Fibroblast of pulmonary artery (primary cell): ENCODE measurements at regions not wholly inside any gene's neighbourhood (a gene's known extent, or its start where the extent isn't known, plus 50 kb on each side); places are given as distances from the start of the nearest gene placed in this dataset.
A peak's percentile ranks its signal among the peaks of the same experiment; 100 is the strongest.

Experiments
- DNase-seq: peaks from one replicate; pipeline ENCODE4 v3.0.0-alpha.2; 2010; ENCODE audit warnings: low read depth
- H3K4me3 ChIP-seq: replicated peaks from 2 replicates; pipeline ENCODE4 v1.5.1; 2011; ENCODE audit warnings: low read depth, mild to moderate bottlenecking, control low read depth, low read length, moderate library complexity
- CTCF ChIP-seq: IDR thresholded peaks from 2 replicates; pipeline ENCODE4 v1.5.1; 2011; ENCODE audit warnings: mild to moderate bottlenecking, control low read depth, low read length, inconsistent platforms; ENCODE audit errors: missing control alignments

DNA sequence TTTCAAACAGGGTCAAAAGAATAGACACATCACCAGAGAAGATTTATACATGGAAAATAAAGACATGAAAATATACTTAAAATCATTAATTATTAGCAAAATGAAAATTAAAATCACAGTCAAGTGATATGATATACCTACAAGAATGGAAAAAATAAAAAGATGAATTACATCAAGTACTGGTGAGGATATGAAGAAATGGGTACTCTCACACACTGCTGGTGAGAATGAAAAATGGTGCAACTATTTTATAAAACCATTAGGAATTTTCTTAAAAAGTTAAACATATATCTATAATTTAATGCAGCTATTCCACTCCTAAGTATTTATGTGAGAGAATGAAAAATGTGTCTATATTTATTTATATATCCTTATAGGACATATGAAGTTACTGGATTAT, 136.3 kb upstream of the GRIK2 start:
- no peak overlapping the region for H3K4me3 ChIP-seq
- no peak for TF ChIP-seq CTCF
- DNase-seq = no peak

DNA sequence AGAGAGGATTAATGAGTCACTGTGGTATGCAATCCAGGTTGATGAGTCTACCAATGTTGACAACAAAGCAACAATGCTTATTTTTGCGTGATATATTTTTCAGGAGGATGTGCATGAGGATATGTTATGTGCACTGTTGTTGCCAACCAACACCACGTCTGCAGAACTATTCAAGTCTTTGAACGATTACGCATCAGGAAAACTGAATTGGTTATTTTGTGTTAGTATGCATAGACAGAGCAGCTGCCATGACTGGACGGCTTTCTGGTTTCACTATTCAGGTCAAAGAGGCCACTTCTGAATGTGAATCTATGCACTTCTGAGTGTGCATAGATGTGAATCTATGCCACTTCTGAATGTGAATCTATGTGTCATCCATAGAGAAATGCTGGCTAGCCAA, 134.0 kb upstream of the GRIK2 start:
- TF ChIP-seq CTCF = no peak
- DNase-seq = no peak
- H3K4me3 ChIP-seq = no peak overlapping the region

DNA sequence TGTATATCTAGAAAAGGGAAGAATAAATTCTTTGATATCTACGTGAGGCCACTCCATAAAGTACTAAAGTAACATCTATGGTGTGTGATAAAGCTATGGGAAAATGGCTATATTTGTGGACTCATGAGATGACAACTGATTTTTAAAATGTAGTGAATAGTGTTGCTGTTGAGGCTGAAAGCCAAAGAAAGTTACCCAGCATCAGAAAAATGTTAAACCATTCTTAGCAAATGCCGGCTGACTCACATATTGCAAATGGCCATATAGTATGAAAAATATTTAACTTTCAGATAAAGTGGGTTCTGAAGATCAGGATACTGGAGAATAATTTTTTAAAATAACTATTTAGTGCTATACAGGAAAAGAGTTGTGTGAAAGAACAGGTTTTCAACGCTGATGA, 129.9 kb upstream of the GRIK2 start:
- no peak for DNase-seq
- H3K4me3 ChIP-seq = no peak overlapping the region
- TF ChIP-seq CTCF = no peak

DNA sequence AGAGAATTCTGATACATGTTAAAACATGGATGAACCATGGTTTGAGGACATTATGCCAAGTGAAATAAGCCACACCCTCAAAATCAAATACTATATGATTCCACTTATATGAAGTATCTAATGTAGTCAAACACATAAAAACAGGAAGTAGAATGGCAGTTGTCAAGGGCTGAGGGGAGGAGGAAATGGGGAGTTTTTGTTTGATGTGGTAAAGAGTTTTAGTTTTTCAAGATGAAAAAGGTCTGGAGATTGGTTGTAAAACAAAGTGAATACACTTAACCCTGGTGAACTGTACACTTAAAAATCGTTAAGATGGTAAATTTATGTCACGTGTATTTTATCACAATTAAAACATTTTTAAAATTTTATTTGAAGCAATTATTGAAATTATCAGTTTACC, 127.4 kb upstream of the GRIK2 start:
- no peak overlapping the region for H3K4me3 ChIP-seq
- no peak for TF ChIP-seq CTCF
- DNase-seq = no peak

DNA sequence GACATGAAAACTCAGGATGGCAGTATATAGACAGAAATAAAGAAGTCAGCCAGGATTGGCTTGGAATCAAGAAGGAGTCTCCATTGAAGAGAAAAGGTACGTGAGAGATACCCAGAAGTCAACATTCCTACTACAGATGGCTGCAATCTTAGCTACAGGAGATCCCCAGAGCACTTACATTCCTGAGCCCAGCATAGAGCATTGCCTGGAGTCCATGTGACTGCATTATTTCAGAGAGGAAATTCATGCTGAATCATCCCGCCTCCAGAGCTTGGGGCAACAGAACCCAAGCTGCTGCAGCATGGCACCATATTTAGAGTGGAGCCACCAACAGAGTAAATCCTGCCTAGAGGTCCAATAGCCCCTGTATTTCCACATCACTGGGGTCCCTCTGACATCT, 125.0 kb upstream of the GRIK2 start:
- TF ChIP-seq CTCF = no peak
- DNase-seq = no peak
- H3K4me3 ChIP-seq = no peak overlapping the region

- no peak for TF ChIP-seq CTCF
- no peak for DNase-seq
- H3K4me3 ChIP-seq = no peak overlapping the region
Measured at GRCh38 chr6:101275251-101275650, 118.3 kb upstream of the GRIK2 start.

DNA sequence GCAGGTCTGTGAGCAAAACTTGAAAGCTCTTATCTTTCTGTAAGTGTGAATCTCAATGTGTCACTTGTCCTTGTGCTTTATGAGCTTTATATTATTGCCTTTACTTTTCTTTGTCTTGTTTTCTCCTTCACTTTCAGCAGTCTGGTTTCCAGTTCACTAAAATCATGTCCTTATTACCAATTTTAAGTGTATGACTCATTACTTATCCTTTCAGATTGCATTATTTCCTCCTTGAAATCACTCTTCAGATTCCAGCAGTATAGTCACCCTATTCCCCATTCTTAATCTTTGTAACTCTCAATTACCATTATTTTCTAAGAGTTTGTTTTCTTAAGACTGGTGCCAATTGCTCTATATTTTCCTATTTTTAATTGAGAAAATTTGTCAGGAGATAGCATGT, 117.4 kb upstream of the GRIK2 start:
- H3K4me3 ChIP-seq = no peak overlapping the region
- DNase-seq = peak; percentile 4
- TF ChIP-seq CTCF = no peak
